Stimulated activated CD4-positive, alpha-beta T cell treated with anti-CD3 and anti-CD28 coated beads, Interleukin-1b, Interleukin-23, amount 100 ng/mL, for 4 hours (primary cell): ENCODE measurements at regions not wholly inside any gene's neighbourhood (a gene's known extent, or its start where the extent isn't known, plus 50 kb on each side); places are given as distances from the start of the nearest gene placed in this dataset.
"Not testable (repeated sequence)": the region's sequence is repeated elsewhere in the genome, so short reads cannot be mapped to it uniquely, and the experiment has no call there.

Experiments used
- DNase-seq, 2 donors: peaks; one replicate each; pipeline ENCODE4 v3.0.0-alpha.2; 2020; ENCODE audit warnings: low read depth in 2 of 2

DNA sequence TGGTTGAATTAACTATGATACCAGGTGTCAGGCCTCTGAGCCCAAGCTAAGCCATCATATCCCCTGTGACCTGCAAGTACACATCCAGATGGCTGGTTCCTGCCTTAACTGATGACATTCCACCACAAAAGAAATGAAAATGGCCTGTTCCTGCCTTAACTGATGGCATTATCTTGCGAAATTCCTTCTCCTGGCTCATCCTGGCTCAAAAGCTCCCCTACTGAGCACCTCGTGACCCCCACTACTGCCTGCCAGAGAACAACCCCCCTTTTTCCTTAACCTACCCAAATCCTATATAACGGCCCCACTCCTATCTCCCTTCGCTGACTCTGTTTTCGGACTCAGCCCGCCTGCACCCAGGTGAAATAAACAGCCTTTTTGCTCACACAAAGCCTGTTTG is 1671.4 kb downstream of the C4orf33 start:
- not testable (repeated sequence) for DNase-seq

DNA sequence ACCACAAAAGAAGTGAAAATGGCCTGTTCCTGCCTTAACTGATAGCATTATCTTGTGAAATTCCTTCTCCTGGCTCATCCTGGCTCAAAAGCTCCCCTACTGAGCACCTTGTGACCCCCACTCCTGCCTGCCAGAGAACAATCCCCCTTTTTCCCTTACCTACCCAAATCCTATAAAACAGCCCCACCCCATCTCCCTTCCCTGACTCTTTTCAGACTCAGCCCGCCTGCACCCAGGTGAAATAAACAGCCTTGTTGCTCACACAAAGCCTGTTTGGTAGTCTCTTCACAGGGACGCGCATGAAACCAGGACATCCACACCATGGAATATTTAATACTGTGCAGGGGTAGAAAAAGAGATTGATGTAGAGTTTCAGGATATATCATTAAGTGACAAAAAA is 1677.0 kb downstream of the C4orf33 start:
- not testable (repeated sequence) for DNase-seq

DNA sequence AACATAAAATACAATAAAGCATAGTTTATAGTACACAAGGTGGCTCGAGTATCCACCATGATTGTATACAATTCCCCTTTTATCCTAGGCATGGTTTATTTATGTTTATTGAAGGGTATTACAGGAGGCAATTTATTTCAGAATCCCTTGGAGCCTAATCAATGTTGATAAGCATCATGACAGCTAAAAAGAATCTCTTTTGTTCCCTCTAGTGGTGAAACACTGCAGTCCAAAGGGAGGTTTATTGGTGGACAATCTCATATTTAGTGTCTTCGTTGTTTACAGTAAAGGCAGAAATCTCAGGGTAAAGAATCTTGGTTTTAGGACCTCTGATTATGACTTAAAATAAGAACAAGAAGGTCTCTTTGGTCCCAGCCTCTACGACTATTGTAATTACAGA is 1712.5 kb downstream of the C4orf33 start:
- no peak for DNase-seq

GRCh38 chr4:130812117-130812765 is 1716.3 kb downstream of the C4orf33 start:
- no peak for DNase-seq

GRCh38 chr4:130814896-130815295 is 1718.9 kb downstream of the C4orf33 start:
- DNase-seq = no peak

DNA sequence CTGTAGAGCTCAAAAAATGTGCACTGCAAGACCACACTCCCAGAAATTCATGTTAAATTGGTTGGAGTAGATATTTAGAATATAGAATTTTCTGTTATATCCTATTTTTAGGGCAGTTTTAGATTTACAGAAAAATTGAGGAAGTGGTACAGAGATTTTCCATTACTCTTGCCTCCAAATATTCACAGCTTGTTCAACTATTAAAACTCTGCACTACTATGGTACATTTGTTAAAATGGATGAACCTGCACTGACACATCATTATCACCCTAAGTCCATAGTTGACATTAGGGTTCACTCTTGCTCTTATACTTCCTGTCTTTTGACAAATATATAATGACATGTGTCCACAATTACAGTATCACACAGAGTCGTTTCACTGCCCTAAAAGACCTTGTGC is 1724.5 kb downstream of the C4orf33 start:
- DNase-seq = no peak

- DNase-seq = no peak
Measured at GRCh38 chr4:130825284-130825683, 1729.3 kb downstream of the C4orf33 start.

DNA sequence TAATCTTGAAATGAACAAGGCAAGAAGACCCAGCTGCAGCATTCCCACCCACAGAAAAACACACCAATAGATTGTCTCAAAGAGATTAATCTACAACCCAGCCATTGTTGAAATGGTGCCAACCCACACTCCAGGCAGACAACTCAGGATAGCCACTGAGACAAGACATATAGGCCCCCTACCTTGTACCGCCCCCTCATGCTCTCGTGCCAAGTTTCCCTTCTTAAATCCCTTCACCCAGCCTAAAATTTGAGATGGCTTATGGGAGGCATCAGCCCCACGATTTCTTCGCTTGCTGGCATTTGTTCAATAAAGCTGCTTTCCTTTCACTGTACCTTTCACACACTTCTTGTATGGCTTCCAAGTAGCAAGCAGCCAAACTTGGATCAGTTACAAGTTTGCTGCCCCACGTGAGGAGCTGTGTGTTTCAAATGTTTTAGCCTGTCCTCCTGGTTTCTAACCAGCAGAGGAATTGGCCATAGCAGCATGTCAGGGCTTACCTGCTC is 1754.1 kb downstream of the C4orf33 start:
- DNase-seq = no peak

DNA sequence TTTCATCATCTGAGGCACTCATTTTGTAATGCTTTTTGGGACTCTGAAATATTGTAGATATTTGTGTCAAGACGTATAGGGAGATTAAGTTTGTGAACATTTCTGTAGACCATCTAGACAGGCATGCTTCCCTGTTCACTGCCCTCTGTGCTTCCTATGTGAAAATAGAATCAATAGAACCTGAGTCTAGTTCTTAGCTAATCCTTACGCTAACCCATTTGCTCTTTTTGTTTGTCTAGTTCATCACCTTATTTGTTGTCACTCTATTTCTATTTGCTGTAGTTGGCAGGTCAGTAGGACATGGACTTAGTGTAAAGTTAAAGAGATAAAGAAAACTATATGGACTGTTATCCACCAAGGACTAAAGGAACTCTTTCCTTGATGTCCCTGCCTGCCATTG is 1755.2 kb downstream of the C4orf33 start:
- no peak for DNase-seq

- DNase-seq = no peak
Measured at GRCh38 chr4:130851932-130852331, 1756.0 kb downstream of the C4orf33 start.

DNA sequence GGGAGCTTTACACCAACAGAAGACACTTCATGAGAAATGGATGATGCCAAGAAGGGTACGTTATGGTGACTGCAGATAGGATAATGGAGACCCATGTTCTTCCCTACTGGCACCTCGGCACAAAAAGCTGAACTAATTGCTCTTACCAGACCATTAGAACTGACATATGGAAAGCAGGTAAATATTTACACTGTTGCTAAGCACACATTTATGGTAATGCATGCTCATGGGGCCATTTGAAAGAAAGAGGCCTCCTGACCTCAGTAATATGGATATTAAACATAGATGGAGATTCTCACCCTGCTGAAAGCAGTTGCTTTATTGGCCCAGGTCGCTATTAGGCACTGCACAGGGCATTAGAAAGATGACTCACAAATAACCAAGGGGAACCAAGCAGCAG is 1759.6 kb downstream of the C4orf33 start:
- no peak for DNase-seq

- no peak for DNase-seq
Measured at GRCh38 chr4:130859991-130860390, 1764.0 kb downstream of the C4orf33 start.

GRCh38 chr4:130896920-130897319 is 1801.0 kb downstream of the C4orf33 start:
- no peak for DNase-seq

GRCh38 chr4:130901321-130901720 is 1805.4 kb downstream of the C4orf33 start:
- no peak for DNase-seq

DNA sequence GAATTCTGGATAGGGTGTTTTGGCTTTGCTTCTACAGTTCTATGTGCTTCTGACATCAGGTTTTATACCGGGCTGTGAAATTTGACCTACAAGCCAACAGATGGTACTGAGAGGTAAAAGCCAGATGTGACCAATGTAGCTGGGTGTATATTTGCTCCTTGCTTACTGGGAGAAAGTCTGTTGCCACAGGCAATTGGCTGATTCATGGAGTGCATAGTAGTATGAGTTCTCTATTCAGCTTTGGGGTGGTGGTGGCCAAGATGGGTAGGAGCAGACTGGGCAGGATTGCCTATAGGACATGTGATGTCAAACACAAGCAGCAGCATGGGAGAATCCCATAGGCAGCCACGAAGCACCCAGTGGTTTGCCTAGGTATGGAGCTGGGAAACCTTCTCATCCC is 1827.0 kb downstream of the C4orf33 start:
- no peak for DNase-seq

- DNase-seq = no peak
Measured at GRCh38 chr4:130955520-130955919, 1859.6 kb downstream of the C4orf33 start.

DNA sequence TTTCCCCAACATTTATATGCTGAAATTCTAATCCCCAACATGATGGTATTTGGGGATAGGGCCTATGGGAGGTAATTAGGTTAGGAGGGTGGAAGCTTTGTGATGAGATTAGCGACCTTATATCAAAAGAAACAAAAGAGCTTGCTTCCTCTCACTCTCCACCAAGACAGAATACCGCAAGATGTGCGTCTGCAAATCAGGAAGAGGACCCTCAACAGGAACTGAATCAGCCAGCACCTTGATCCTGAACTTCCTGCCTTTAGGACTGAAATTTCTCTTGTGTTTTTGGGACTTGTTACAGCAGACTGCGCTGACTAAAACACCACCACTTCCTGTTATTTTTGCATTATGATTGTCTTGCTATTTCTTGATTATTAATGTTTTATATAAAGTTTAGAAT is 1889.4 kb downstream of the C4orf33 start:
- DNase-seq = no peak

DNA sequence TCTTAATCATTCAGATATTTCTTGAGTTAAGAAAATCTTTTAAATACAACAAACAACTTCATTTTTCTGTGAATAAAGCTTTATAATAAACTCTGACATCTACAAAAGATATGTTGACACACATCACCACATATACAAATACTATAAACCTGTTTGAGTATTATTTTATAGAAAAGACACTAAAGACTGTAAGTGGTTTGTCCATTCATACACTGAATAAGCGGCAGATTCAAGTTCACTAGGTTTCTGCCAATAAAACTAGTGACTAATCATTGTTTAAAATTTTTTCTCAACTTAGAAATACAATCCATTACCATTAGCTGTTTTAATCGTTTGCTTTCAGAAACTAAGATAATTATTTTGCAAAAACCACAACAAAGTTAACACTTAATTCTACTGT is 1900.0 kb downstream of the C4orf33 start:
- no peak for DNase-seq

- no peak for DNase-seq
Measured at GRCh38 chr4:131001371-131001770, 1905.4 kb downstream of the C4orf33 start.

DNA sequence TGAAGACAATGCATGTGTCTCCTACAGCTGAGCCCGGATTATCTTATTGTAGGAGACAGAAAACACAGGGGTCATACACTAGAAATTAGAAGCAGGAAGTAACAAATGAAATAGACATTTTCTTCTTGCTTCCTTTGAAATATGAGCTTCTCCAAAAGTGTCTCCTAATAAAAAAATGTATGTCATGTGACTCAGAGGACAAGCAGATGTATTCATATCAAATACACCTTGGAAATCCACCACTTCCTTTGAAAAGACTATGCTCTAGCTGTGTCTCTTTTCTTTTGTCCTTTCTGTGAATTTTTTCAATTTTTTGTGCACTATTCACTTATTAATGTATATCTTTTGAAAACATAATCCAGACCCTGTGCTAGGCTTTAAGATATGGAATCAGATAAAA is 1906.2 kb downstream of the C4orf33 start:
- DNase-seq = no peak

GRCh38 chr4:131006388-131006787 is 1910.4 kb downstream of the C4orf33 start:
- DNase-seq = no peak

DNA sequence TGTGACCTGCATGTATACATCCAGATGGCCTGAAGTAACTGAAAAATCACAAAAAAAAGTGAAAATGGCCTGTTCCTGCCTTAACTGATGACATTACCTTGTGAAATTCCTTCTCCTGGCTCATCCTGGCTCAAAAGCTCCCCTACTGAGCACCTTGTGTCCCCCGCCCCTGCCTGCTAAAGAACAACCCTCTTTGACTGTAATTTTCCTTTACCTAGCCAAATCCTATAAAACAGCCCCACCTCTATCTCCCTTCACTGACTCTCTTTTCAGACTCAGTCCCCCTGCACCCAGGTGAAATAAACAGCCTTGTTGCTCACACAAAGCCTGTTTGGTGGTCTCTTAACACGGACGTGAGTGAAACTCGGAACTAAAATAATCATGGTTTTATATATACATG is 1916.0 kb downstream of the C4orf33 start:
- not testable (repeated sequence) for DNase-seq

DNA sequence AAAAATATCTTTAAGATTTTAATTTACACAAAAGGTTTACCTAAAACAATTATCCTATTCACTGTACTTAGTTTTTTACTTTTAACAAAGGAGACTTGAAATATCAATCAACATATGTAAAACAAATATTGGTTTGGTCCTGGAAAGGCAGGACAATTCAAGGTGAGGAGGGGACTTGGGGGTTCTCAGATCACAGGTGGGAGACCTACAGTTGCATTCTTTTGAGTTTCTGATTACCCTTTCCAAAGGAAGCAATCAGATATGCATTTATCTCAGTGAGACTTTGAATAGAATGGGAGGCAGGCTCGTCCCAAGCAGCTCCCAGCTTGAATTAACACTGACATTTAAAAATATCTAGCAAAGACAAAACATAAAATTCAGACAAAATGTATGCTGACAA is 1917.3 kb downstream of the C4orf33 start:
- no peak for DNase-seq

- DNase-seq = no peak
Measured at GRCh38 chr4:131026771-131027170, 1930.8 kb downstream of the C4orf33 start.
